HG02678 (cell line): ENCODE measurements at regions not wholly inside any gene's neighbourhood (a gene's known extent, or its start where the extent isn't known, plus 50 kb on each side); places are given as distances from the start of the nearest gene placed in this dataset.

Experiments used
- ATAC-seq: cut with Tn5 transposase; IDR thresholded peaks from one replicate; pipeline ENCODE4 v1.9.1; 2021; ENCODE audit warnings: mild to moderate bottlenecking, moderate library complexity; ENCODE audit not compliant: unreplicated experiment

- no peak for ATAC-seq
Observed at GRCh38 chr20:17093782-17094181, 133.1 kb upstream of the PCSK2 start.

- ATAC-seq: no peak
Observed at GRCh38 chr20:17097603-17098002, 129.2 kb upstream of the PCSK2 start.

- no peak for ATAC-seq
Observed at GRCh38 chr20:17100506-17100905, 126.3 kb upstream of the PCSK2 start.

- no peak for ATAC-seq
Observed at GRCh38 chr20:17107127-17107526, 119.7 kb upstream of the PCSK2 start.

GRCh38 chr20:17108896-17109295 is 117.9 kb upstream of the PCSK2 start:
- no peak for ATAC-seq

- ATAC-seq: no peak
Observed at GRCh38 chr20:17109307-17109706, 117.5 kb upstream of the PCSK2 start.

- ATAC-seq: no peak
Observed at GRCh38 chr20:17128206-17128605, 98.6 kb upstream of the PCSK2 start.

GRCh38 chr20:17129089-17129488 is 97.8 kb upstream of the PCSK2 start:
- no peak for ATAC-seq

- no peak for ATAC-seq
Observed at GRCh38 chr20:17137692-17138091, 89.1 kb upstream of the PCSK2 start.

- ATAC-seq: no peak
Observed at GRCh38 chr20:17138237-17138636, 88.6 kb upstream of the PCSK2 start.

GRCh38 chr20:17140894-17141293 is 85.9 kb upstream of the PCSK2 start:
- ATAC-seq: no peak

- ATAC-seq: no peak
Observed at GRCh38 chr20:17141568-17141967, 85.3 kb upstream of the PCSK2 start.

- ATAC-seq: no peak
Observed at GRCh38 chr20:17142666-17143065, 84.2 kb upstream of the PCSK2 start.

GRCh38 chr20:17150858-17151257 is 76.0 kb upstream of the PCSK2 start:
- no peak for ATAC-seq

- ATAC-seq: no peak
Observed at GRCh38 chr20:17155401-17155800, 71.4 kb upstream of the PCSK2 start.

- no peak for ATAC-seq
Observed at GRCh38 chr20:17158701-17159100, 68.1 kb upstream of the PCSK2 start.

- no peak for ATAC-seq
Observed at GRCh38 chr20:17161673-17162481, 65.0 kb upstream of the PCSK2 start.

GRCh38 chr20:17168026-17168612 is 58.7 kb upstream of the PCSK2 start:
- no peak for ATAC-seq

- ATAC-seq: no peak
Observed at GRCh38 chr20:17169585-17170136, 57.2 kb upstream of the PCSK2 start.

GRCh38 chr20:17171746-17172280 is 55.0 kb upstream of the PCSK2 start:
- ATAC-seq: no peak

GRCh38 chr20:17172836-17173516 is 53.9 kb upstream of the PCSK2 start:
- ATAC-seq: no peak
